ENCODE measurements at regions not wholly inside any gene's neighbourhood (a gene's known extent, or its start where the extent isn't known, plus 50 kb on each side); places are given as distances from the start of the nearest gene placed in this dataset.

DNA sequence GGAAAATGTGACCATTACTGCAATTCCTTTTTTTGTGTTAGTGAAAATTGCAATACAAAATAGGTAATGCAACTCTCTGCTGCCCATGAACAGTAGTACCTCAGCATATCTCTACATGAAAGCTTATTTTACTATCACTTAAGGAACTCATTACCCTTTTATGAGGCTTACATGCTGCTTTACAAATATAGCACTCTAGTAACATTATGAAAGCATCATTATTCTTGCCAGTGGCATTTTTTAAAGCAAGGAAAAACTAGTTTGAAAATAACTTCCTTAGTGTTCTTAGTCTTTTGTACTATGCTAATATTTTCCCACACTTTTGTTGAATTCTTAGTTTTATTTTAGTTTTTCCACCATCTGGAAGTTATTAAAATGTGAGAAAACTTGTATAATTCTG is 797.3 kb upstream of the ARRDC3 start:
- intact Hi-C loops (cut with DNase I) = no loop called here
- DNase-seq = no peak
- no peak for TF ChIP-seq POLR2A (IDR thresholded peaks at IDR 0.05)
- no peak for TF ChIP-seq CTCF (IDR thresholded peaks at IDR 0.05)
- Histone ChIP-seq H3K4me3 (replicated peaks in 1 of 3) (no peak overlapping the region), H3K27ac (no peak overlapping the region), H3K4me1 (no peaks in the 10 kb centered on the region), H3K36me3 (no peaks in the 10 kb centered on the region), H3K9me3 (no peaks in the 10 kb centered on the region), H3K27me3 (no peaks in the 10 kb centered on the region)

DNA sequence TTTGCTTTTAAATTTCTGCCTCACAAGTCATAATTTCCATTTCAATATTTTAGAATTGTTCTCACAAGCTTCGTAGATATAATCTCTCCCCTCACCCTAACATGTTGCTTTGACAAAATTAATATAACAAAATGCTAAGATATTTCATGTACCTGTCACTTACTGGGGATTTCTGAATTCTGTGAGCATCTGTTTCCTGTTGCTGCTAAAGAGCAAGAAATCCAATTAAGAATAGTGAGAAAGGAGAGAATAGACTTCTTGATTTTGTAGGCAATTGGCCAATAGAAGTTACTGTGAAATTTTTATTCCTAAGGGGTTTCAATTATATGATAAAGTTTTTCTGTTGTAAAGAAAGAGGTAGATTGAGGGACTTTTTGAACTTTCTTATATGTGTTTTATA is 796.5 kb upstream of the ARRDC3 start:
- WGBS, 2 donors = 67 to 68% methylated on average over 1 of the region's 1 CpG
- Histone ChIP-seq H3K4me1 (no peaks in the 10 kb centered on the region), H3K9me3 (no peaks in the 10 kb centered on the region), H3K36me3 (no peaks in the 10 kb centered on the region), H3K27me3 (no peaks in the 10 kb centered on the region), H3K4me3 (replicated peaks in 1 of 3) (no peak overlapping the region), H3K27ac (no peak overlapping the region)
- intact Hi-C loops (cut with DNase I) = no loop called here
- DNase-seq = no peak
- no peak for TF ChIP-seq CTCF (IDR thresholded peaks at IDR 0.05)
- TF ChIP-seq POLR2A (IDR thresholded peaks at IDR 0.05) = no peak

DNA sequence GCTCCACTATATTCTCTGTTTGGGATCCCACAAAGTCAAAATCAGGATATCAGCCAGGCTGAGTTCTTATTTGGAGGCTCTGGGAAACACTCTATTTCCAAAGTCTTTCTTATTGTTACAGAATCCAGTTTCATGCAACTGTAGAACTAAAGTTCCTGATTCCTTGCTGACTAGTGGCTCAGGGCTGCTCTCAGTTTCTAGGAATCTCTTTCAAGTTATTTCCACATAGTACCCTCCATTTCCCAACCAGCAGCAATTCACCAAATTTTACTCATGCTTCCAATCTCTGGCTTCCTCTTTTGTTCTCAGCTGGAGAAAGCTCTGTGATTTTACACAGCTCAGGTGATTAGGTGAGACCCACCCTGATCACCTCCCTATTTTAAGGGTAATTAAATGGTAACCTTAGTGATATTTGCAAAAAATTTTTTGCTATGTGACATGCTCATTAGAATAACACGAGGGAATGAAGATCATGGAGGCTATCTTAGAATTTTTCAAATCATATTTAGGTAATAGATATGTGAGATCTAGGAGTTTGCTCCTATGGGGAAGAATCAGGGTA is 794.9 kb upstream of the ARRDC3 start:
- no peak overlapping the region for H3K27ac ChIP-seq
- H3K27me3 ChIP-seq = no peaks in the 10 kb centered on the region
- H3K36me3 ChIP-seq = no peaks in the 10 kb centered on the region
- H3K4me1 ChIP-seq = no peaks in the 10 kb centered on the region
- 44 to 50% methylated on average over 1 of the region's 1 CpG for WGBS, 2 donors
- DNase-seq = no peak
- H3K4me3 ChIP-seq (replicated peaks in 1 of 3) = no peak overlapping the region
- TF ChIP-seq CTCF (IDR thresholded peaks at IDR 0.05) (no peak), POLR2A (IDR thresholded peaks at IDR 0.05) (no peak)
- intact Hi-C loops (cut with DNase I) = no loop called here
- no peaks in the 10 kb centered on the region for H3K9me3 ChIP-seq

GRCh38 chr5:92163906-92164305 is 780.8 kb upstream of the ARRDC3 start:
- DNase-seq = no peak
- no peak overlapping the region for H3K4me3 ChIP-seq (replicated peaks in 1 of 3)
- 84% methylated on average over 2 of the region's 2 CpGs for WGBS, 2 donors
- H3K36me3 ChIP-seq = no peaks in the 10 kb centered on the region
- H3K4me1 ChIP-seq = no peaks in the 10 kb centered on the region
- no peak overlapping the region for H3K27ac ChIP-seq
- no peaks in the 10 kb centered on the region for H3K9me3 ChIP-seq
- TF ChIP-seq POLR2A (IDR thresholded peaks at IDR 0.05) (no peak), CTCF (IDR thresholded peaks at IDR 0.05) (no peak)
- intact Hi-C loops (cut with DNase I) = no loop called here
- H3K27me3 ChIP-seq = no peaks in the 10 kb centered on the region

DNA sequence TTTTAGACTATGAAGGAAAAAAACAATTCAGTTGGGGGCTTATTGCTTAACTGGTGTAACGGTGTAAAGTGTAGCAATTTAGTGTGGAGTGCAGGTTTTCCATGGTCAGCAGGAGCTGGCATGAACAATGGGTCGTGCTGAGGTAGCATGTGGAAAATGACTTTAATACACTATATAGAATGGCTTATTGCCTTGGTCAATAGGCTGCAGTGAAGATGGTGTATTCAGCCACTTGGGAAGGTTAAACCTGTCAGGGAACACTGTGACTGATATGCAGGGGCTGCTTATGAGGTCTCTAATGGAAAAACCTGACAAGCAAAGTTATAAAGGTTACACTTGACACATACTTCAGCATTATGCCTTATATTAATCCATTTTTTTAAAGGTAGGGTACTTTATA is 764.7 kb upstream of the ARRDC3 start:
- intact Hi-C loops (cut with DNase I) = no loop called here
- WGBS, 2 donors = 77 to 78% methylated on average over 2 of the region's 2 CpGs
- no peak for TF ChIP-seq CTCF (IDR thresholded peaks at IDR 0.05)
- TF ChIP-seq POLR2A (IDR thresholded peaks at IDR 0.05) = no peak
- no peak overlapping the region for H3K27ac ChIP-seq
- H3K9me3 ChIP-seq = no peaks in the 10 kb centered on the region
- DNase-seq = no peak
- no peaks in the 10 kb centered on the region for H3K36me3 ChIP-seq
- H3K4me3 ChIP-seq (replicated peaks in 1 of 3) = no peak overlapping the region
- H3K27me3 ChIP-seq = no peaks in the 10 kb centered on the region
- H3K4me1 ChIP-seq = no peaks in the 10 kb centered on the region

Data from thyroid gland (tissue), 4 donors.